HEK293 (cell line): ENCODE measurements at regions not wholly inside any gene's neighbourhood (a gene's known extent, or its start where the extent isn't known, plus 50 kb on each side); places are given as distances from the start of the nearest gene placed in this dataset.

Experiments
- TRIM28 ChIP-seq: IDR thresholded peaks from 2 replicates; pipeline ENCODE4 v1.6.1; 2011; ENCODE audit warnings: low read length, control low read depth, borderline replicate concordance
- ZNF423 ChIP-seq: fragments of 450-650 bp; formaldehyde crosslinking; IDR thresholded peaks from 2 replicates; pipeline ENCODE4 v1.5.1; 2016; ENCODE audit warnings: missing biosample characterization, missing genetic modification characterization
- ZNF626 ChIP-seq: fragments of 450-650 bp; sonication (Bioruptor Pico); formaldehyde crosslinking; IDR thresholded peaks from 2 replicates; pipeline ENCODE4 v1.5.1; 2018; ENCODE audit warnings: missing biosample characterization, missing genetic modification characterization, inconsistent platforms
- TF ChIP-seq, protein P1 (sequence below): fragments of 450-650 bp; formaldehyde crosslinking; IDR thresholded peaks from 2 replicates; pipeline ENCODE4 v1.5.1; 2016; ENCODE audit warnings: missing biosample characterization, missing genetic modification characterization, low read depth

DNA sequence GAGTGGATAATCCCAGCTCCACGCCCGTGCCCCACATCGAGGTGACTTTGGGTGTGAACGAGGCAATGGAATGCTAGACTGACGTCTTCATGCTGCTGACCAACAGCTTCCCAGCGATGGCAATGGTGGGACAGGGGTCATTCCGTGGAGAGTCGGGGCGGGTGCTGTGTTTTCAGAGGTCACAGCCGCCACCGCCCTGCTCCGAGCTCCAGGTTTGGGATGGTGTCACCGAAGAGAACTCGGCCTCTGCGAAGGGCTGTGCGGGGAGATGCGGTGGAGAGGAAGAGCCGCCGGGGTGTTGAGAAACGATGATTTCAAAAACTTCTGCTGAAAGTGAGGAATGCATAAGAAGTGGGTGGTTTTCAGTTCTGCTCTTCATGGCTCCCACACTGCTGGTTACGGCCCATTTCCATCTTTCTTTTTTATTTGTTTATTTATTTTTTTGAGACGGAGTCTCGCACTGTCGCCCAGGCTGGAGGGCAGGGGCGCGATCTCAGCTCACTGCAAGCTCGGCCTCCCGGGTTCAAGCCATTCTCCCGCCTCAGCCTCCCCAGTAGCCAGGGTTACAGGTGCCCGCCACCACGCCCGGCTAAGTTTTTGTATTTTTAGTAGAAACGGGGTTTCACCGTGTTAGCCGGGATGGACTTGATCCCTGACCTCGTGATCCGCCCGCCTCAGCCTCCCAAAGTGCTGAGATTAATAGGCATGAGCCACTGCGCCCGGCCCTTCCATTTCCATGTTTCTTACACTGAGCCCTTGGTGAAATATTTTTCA, 142.6 kb downstream of the RTP5 start:
- TF ChIP-seq ZNF423 (tag by site-specific recombination) (no peak), TRIM28 (no peak), ZNF626 (tag by site-specific recombination) (no peak)
- TF ChIP-seq, protein P1, sequence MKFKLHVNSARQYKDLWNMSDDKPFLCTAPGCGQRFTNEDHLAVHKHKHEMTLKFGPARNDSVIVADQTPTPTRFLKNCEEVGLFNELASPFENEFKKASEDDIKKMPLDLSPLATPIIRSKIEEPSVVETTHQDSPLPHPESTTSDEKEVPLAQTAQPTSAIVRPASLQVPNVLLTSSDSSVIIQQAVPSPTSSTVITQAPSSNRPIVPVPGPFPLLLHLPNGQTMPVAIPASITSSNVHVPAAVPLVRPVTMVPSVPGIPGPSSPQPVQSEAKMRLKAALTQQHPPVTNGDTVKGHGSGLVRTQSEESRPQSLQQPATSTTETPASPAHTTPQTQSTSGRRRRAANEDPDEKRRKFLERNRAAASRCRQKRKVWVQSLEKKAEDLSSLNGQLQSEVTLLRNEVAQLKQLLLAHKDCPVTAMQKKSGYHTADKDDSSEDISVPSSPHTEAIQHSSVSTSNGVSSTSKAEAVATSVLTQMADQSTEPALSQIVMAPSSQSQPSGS (tag by site-specific recombination): no peak
